ENCODE measurements at regions not wholly inside any gene's neighbourhood (a gene's known extent, or its start where the extent isn't known, plus 50 kb on each side); places are given as distances from the start of the nearest gene placed in this dataset.

- no peak for TF ChIP-seq PPARA (CRISPR knock-in tag; IDR thresholded peaks at IDR 0.05; ENCODE audit: borderline replicate concordance)
- TF ChIP-seq, protein P1, sequence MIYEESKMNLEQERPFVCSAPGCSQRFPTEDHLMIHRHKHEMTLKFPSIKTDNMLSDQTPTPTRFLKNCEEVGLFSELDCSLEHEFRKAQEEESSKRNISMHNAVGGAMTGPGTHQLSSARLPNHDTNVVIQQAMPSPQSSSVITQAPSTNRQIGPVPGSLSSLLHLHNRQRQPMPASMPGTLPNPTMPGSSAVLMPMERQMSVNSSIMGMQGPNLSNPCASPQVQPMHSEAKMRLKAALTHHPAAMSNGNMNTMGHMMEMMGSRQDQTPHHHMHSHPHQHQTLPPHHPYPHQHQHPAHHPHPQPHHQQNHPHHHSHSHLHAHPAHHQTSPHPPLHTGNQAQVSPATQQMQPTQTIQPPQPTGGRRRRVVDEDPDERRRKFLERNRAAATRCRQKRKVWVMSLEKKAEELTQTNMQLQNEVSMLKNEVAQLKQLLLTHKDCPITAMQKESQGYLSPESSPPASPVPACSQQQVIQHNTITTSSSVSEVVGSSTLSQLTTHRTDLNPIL (CRISPR knock-in tag; IDR thresholded peaks at IDR 0.05; ENCODE audit: low read depth), result no peak
- TF ChIP-seq ESRRG (CRISPR knock-in tag; IDR thresholded peaks at IDR 0.05), result no peak
- TF ChIP-seq TCF4 (CRISPR knock-in tag; IDR thresholded peaks at IDR 0.05; ENCODE audit: borderline replicate concordance), result no peak
- no peak for TF ChIP-seq ARNTL (CRISPR knock-in tag; IDR thresholded peaks at IDR 0.05; ENCODE audit: borderline replicate concordance, low read depth)
- TF ChIP-seq ZNF70 (CRISPR knock-in tag; IDR thresholded peaks at IDR 0.05), result no peak
- TF ChIP-seq ZNF565 (CRISPR knock-in tag; conservative IDR thresholded peaks at IDR 0.05; ENCODE audit: low read depth), result no peak
- no peak for TF ChIP-seq ISL1 (CRISPR knock-in tag; IDR thresholded peaks at IDR 0.05)
- TF ChIP-seq, protein P2, sequence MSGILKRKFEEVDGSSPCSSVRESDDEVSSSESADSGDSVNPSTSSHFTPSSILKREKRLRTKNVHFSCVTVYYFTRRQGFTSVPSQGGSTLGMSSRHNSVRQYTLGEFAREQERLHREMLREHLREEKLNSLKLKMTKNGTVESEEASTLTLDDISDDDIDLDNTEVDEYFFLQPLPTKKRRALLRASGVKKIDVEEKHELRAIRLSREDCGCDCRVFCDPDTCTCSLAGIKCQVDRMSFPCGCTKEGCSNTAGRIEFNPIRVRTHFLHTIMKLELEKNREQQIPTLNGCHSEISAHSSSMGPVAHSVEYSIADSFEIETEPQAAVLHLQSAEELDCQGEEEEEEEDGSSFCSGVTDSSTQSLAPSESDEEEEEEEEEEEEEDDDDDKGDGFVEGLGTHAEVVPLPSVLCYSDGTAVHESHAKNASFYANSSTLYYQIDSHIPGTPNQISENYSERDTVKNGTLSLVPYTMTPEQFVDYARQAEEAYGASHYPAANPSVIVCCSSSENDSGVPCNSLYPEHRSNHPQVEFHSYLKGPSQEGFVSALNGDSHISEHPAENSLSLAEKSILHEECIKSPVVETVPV (CRISPR knock-in tag; IDR thresholded peaks at IDR 0.05), result no peak
- ATAC-seq, result no peak
Observed at GRCh38 chr1:201689647-201690046, 139.3 kb upstream of the IPO9 start.

DNA sequence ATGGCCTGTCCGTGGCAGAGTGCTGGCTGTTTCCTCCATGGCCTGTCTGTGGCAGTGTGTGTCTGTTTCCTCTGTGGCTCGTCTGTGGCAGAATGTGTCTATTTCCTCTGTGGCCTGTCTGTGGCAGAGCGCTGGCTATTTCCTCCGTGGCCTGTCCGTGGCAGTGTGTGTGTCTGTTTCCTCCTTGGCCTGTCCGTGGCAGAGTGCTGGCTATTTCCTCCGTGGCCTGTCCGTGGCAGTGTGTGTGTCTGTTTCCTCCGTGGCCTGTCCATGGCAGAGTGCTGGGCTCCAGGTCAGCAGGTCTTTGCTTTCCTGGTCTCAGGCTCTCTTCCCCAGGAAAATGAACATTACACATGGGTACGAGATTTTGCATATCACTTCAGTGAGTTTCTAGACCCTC, 138.4 kb upstream of the IPO9 start:
- no peak for ATAC-seq
- TF ChIP-seq RARB (CRISPR knock-in tag; IDR thresholded peaks at IDR 0.05), result no peak
- TF ChIP-seq PPARA (CRISPR knock-in tag; IDR thresholded peaks at IDR 0.05; ENCODE audit: borderline replicate concordance), result no peak
- TF ChIP-seq ZFP30 (CRISPR knock-in tag; IDR thresholded peaks at IDR 0.05), result no peak
- no peak for TF ChIP-seq ISL1 (CRISPR knock-in tag; IDR thresholded peaks at IDR 0.05)
- no peak for TF ChIP-seq OSR1 (CRISPR knock-in tag; IDR thresholded peaks at IDR 0.05)
- no peak for TF ChIP-seq ZNF8 (CRISPR knock-in tag; IDR thresholded peaks at IDR 0.05)
- no peak for TF ChIP-seq ESRRG (CRISPR knock-in tag; IDR thresholded peaks at IDR 0.05)
- TF ChIP-seq ZNF70 (CRISPR knock-in tag; IDR thresholded peaks at IDR 0.05), result no peak
- no peak for TF ChIP-seq ZFP3 (CRISPR knock-in tag; IDR thresholded peaks at IDR 0.05)
- TF ChIP-seq ARNTL (CRISPR knock-in tag; IDR thresholded peaks at IDR 0.05; ENCODE audit: borderline replicate concordance, low read depth), result no peak
- TF ChIP-seq ZC3H10 (CRISPR knock-in tag; IDR thresholded peaks at IDR 0.05), result no peak
- TF ChIP-seq CSDC2 (CRISPR knock-in tag; IDR thresholded peaks at IDR 0.05), result no peak

DNA sequence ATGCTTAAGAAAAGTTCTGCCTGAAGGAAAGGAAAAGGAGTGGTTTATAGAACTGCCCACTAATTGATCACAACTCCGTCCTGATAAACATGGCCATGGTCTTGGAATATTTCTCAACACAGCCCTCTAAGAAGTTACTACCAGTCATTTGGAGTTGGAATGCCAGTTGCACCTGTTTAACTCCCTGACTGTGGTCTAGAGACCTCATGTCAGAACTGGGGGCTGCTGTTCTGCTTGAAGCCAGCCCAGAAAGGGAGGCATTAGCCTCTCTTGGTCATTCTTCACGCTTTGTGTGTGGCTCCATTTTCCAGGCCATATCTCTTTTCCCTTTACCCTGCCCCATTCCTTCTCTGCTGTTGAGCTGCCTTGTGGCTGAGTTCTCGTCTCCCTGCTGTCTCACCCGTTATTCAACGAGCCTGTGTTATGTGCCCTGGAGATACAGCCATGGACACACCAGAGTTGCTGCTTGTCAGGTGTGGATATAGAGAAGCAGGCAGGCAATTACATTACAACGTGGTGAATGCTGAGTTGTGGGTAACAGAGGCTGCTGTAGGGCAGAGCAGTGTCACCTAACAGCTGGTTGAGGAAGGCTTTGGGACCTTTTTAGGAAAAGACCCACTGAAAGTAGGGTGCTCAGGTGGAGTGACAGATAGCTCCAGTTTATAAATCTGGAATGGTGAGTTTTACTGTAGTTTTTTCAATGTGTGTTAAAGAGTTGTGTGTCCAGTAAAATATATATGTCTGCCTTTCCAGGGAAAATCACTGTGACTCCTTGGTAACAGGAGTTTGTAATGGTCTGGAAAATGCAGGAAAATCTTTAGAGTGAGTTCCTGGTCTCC, 137.0 kb upstream of the IPO9 start:
- no peak for ATAC-seq
- TF ChIP-seq ZC3H10 (CRISPR knock-in tag; IDR thresholded peaks at IDR 0.05), result no peak
- TF ChIP-seq, protein P3, sequence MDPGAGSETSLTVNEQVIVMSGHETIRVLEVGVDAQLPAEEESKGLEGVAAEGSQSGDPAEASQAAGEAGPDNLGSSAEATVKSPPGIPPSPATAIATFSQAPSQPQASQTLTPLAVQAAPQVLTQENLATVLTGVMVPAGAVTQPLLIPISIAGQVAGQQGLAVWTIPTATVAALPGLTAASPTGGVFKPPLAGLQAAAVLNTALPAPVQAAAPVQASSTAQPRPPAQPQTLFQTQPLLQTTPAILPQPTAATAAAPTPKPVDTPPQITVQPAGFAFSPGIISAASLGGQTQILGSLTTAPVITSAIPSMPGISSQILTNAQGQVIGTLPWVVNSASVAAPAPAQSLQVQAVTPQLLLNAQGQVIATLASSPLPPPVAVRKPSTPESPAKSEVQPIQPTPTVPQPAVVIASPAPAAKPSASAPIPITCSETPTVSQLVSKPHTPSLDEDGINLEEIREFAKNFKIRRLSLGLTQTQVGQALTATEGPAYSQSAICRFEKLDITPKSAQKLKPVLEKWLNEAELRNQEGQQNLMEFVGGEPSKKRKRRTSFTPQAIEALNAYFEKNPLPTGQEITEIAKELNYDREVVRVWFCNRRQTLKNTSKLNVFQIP (CRISPR knock-in tag; IDR thresholded peaks at IDR 0.05; ENCODE audit: borderline replicate concordance, low read depth), result no peak
- TF ChIP-seq, protein P4, sequence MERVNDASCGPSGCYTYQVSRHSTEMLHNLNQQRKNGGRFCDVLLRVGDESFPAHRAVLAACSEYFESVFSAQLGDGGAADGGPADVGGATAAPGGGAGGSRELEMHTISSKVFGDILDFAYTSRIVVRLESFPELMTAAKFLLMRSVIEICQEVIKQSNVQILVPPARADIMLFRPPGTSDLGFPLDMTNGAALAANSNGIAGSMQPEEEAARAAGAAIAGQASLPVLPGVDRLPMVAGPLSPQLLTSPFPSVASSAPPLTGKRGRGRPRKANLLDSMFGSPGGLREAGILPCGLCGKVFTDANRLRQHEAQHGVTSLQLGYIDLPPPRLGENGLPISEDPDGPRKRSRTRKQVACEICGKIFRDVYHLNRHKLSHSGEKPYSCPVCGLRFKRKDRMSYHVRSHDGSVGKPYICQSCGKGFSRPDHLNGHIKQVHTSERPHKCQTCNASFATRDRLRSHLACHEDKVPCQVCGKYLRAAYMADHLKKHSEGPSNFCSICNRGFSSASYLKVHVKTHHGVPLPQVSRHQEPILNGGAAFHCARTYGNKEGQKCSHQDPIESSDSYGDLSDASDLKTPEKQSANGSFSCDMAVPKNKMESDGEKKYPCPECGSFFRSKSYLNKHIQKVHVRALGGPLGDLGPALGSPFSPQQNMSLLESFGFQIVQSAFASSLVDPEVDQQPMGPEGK (CRISPR knock-in tag; IDR thresholded peaks at IDR 0.05; ENCODE audit: borderline replicate concordance), result no peak
- no peak for TF ChIP-seq ZNF8 (CRISPR knock-in tag; IDR thresholded peaks at IDR 0.05)
- TF ChIP-seq ESRRG (CRISPR knock-in tag; IDR thresholded peaks at IDR 0.05), result no peak

DNA sequence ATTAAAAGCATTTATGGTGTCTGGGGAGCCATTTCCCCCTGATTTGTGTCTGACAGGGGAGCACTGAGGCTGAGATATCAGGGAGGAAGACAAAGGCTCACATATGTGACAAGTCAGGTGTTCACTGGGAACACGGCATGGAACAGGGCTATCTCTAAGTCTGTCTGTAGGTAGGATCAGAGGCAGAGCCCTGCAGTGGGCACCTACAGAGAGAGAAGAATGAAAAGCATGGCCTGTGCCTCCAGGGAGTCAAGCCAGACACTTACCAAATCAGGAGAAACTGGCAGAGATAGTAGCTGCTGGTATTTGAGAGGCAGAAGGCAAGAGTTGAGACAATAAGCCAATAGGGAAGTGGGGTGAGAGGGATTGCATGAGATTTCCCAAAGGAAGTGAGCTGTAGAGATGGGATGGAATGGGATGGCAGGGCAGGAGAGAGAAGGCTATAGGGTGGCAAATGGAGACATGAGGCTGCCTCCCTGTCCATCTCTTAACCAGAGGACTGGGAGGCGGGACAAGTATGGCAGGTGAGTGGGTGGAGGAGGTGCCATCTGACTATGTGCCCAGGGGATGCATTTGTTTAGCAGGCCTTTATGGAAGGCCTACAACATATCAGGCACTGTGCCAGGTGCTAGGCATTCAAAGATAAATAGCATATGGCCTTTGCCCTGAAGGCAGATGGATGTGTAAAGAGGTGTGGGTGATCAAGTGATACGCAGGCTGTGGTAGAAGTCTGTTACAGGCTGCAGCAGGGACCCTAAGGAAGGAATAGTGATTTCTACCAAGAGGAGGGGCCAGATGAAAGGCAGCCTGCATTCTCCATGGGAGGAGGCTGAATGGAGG, 136.2 kb upstream of the IPO9 start:
- TF ChIP-seq, protein P4 (CRISPR knock-in tag; IDR thresholded peaks at IDR 0.05; ENCODE audit: borderline replicate concordance), result no peak
- TF ChIP-seq ZFP30 (CRISPR knock-in tag; IDR thresholded peaks at IDR 0.05) (no peak), ISL1 (CRISPR knock-in tag; IDR thresholded peaks at IDR 0.05) (no peak), SNAI2 (CRISPR knock-in tag; IDR thresholded peaks at IDR 0.05) (no peak), TOX (CRISPR knock-in tag; IDR thresholded peaks at IDR 0.05; ENCODE audit: borderline replicate concordance) (no peak)
- ATAC-seq, result no peak
